ENCODE measurements at regions not wholly inside any gene's neighbourhood (a gene's known extent, or its start where the extent isn't known, plus 50 kb on each side); places are given as distances from the start of the nearest gene placed in this dataset.
A peak's percentile ranks its signal among the peaks of the same experiment; 100 is the strongest.

- TF ChIP-seq CTCF (conservative IDR thresholded peaks at IDR 0.05) (no peak), ZFX (IDR thresholded peaks at IDR 0.05) (no peak)
- H3K27ac ChIP-seq, result no peak overlapping the region
These were observed 81.7 kb downstream of the FAM217A start for GRCh38 chr6:3997177-3997770.

- no peak overlapping the region for H3K27ac ChIP-seq
- TF ChIP-seq ZFX (IDR thresholded peaks at IDR 0.05), result no peak
- no peak for TF ChIP-seq CTCF (conservative IDR thresholded peaks at IDR 0.05)
These were observed 78.9 kb downstream of the FAM217A start for GRCh38 chr6:3999800-4000661.

- no peak for TF ChIP-seq CTCF (conservative IDR thresholded peaks at IDR 0.05)
- TF ChIP-seq ZFX (IDR thresholded peaks at IDR 0.05), result no peak
- H3K27ac ChIP-seq, result no peak overlapping the region
These were observed 74.7 kb downstream of the FAM217A start for GRCh38 chr6:4004249-4004648.

GRCh38 chr6:4008324-4009047 is 70.5 kb downstream of the FAM217A start:
- TF ChIP-seq ZFX (IDR thresholded peaks at IDR 0.05) (no peak), CTCF (conservative IDR thresholded peaks at IDR 0.05) (peak; percentile 83)
- H3K27ac ChIP-seq, result no peak overlapping the region

- TF ChIP-seq ZFX (IDR thresholded peaks at IDR 0.05), result no peak
- TF ChIP-seq CTCF (conservative IDR thresholded peaks at IDR 0.05), result no peak
- no peak overlapping the region for H3K27ac ChIP-seq
These were observed 69.5 kb downstream of the FAM217A start for GRCh38 chr6:4009486-4009885.

- no peak for TF ChIP-seq ZFX (IDR thresholded peaks at IDR 0.05)
- TF ChIP-seq CTCF (conservative IDR thresholded peaks at IDR 0.05), result no peak
- H3K27ac ChIP-seq, result no peak overlapping the region
These were observed 68.9 kb downstream of the FAM217A start for GRCh38 chr6:4010048-4010447.

GRCh38 chr6:4010689-4011090 is 68.2 kb downstream of the FAM217A start:
- TF ChIP-seq ZFX (IDR thresholded peaks at IDR 0.05), result no peak
- no peak for TF ChIP-seq CTCF (conservative IDR thresholded peaks at IDR 0.05)
- H3K27ac ChIP-seq, result no peak overlapping the region

Measured in C4-2B (cell line).